ENCODE measurements at regions not wholly inside any gene's neighbourhood (a gene's known extent, or its start where the extent isn't known, plus 50 kb on each side); places are given as distances from the start of the nearest gene placed in this dataset.
A peak's percentile ranks its signal among the peaks of the same experiment; 100 is the strongest.

DNA sequence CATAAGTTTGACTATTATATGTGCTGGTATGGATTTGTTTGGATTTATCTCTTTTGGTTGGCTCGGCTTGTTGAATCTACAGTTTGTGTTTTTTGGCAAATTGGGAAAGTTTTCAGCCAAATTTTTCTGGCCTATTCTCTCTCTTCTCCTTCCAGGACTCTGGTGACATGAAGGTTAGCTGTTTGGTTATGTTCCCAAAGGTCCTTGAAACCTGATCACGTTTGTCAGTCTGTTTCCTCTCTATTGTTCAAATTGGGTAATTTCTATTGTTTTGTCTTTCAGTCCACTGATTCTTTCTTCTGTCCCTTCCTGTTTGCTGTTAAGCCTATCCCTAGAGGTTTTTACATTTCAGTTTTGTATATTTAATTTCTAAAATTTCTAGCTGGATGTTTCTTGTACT is 81.5 kb upstream of the SHISA2 start:
- ATAC-seq = no peak
- H3K4me2 ChIP-seq (ENCODE audit: low read depth, low read length) = no peak overlapping the region
- in situ Hi-C loops (cut with HindIII; ENCODE audit: extremely low pct_ligation_motif_present, low pct_unique_long_range_greater_than_20kb) = no loop called here
- H2AFZ ChIP-seq (ENCODE audit: low read length) = no peak overlapping the region
- H3K9ac ChIP-seq (ENCODE audit: insufficient read depth, low read depth, low read length) = no peak overlapping the region
- H3K9me3 ChIP-seq (ENCODE audit: low read length) = no peaks in the 10 kb centered on the region
- 18% methylated on average over 2 of the region's 2 CpGs for WGBS (ENCODE audit: low lambda C conversion rate)
- 0 out of 5 replicates have a peak, but pooled peaks cover 0 to 2% of the 10 kb centered on the region in 2 experiments for H3K27me3 ChIP-seq (ENCODE audit: control insufficient read depth in 1 of 2, insufficient read depth in 2 of 2, low read length in 2 of 2)
- no peaks in the 10 kb centered on the region for H3K36me3 ChIP-seq (replicated peaks in 1 of 2; ENCODE audit: control insufficient read depth in 1 of 2, insufficient read depth in 2 of 2, low read length in 2 of 2)
- ChIA-PET POLR2A (no interaction called here), CTCF (ENCODE audit: low intra/inter-chr PET ratio, low total read pairs) (no interaction called here)
- no peak for DNase-seq (ENCODE audit: low spot score)
- H3K27ac ChIP-seq (ENCODE audit: extremely low read length, insufficient read depth, low read length) = no peak overlapping the region
- no TSS peak for BruUV-seq (replicated peaks)
- intact Hi-C loops (cut with micrococcal nuclease; ENCODE audit: unreplicated experiment) = no loop called here
- no peaks in the 10 kb centered on the region for H3K79me2 ChIP-seq (ENCODE audit: insufficient read depth, low read length)
- H3K4me3 ChIP-seq (replicated peaks in 1 of 3; ENCODE audit: insufficient read depth in 1 of 3, low read depth in 2 of 3, low read length in 3 of 3) = no peak overlapping the region
- H3K4me1 ChIP-seq (ENCODE audit: insufficient read depth, low read length) = no peaks in the 10 kb centered on the region
- FAIRE-seq = no peak
- TF ChIP-seq GATA4 (IDR thresholded peaks at IDR 0.05; ENCODE audit: borderline replicate concordance, low read depth) = no peak
- no peak for TF ChIP-seq CCDC6 (CRISPR knock-in tag; IDR thresholded peaks at IDR 0.05)
- TF ChIP-seq, protein P1, sequence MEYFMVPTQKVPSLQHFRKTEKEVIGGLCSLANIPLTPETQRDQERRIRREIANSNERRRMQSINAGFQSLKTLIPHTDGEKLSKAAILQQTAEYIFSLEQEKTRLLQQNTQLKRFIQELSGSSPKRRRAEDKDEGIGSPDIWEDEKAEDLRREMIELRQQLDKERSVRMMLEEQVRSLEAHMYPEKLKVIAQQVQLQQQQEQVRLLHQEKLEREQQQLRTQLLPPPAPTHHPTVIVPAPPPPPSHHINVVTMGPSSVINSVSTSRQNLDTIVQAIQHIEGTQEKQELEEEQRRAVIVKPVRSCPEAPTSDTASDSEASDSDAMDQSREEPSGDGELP (IDR thresholded peaks at IDR 0.05; ENCODE audit: borderline replicate concordance, low read depth) = no peak
- TF ChIP-seq ZFP36L2 (CRISPR knock-in tag; IDR thresholded peaks at IDR 0.05) = no peak
- TF ChIP-seq, protein P2, sequence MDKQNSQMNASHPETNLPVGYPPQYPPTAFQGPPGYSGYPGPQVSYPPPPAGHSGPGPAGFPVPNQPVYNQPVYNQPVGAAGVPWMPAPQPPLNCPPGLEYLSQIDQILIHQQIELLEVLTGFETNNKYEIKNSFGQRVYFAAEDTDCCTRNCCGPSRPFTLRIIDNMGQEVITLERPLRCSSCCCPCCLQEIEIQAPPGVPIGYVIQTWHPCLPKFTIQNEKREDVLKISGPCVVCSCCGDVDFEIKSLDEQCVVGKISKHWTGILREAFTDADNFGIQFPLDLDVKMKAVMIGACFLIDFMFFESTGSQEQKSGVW (CRISPR knock-in tag; IDR thresholded peaks at IDR 0.05; ENCODE audit: borderline replicate concordance) = no peak
- H4K20me1 ChIP-seq (ENCODE audit: insufficient read depth, low read length) = no peaks in the 10 kb centered on the region

DNA sequence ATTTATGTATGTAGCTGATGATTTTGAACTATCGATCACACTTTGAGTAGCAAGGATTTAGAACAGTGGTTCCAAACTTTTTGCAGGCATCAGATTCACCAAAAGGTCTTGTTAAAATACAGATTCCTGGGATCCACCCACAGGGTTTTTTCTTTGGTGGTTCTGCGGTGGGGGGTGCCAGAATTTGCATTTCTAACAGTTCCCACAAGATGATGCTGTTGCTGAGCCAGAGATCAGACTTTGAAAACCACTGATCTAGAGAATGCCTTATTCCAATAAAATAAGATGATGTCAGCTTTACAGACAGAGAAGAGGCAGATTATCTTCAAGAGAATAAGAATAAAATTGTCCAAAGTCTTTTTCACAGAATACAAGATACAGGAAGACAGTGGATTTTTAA is 80.9 kb upstream of the SHISA2 start:
- BruUV-seq (replicated peaks) = no TSS peak
- H3K36me3 ChIP-seq (replicated peaks in 1 of 2; ENCODE audit: control insufficient read depth in 1 of 2, insufficient read depth in 2 of 2, low read length in 2 of 2) = no peaks in the 10 kb centered on the region
- no peak overlapping the region for H3K4me2 ChIP-seq (ENCODE audit: low read depth, low read length)
- no peaks in the 10 kb centered on the region for H3K9me3 ChIP-seq (ENCODE audit: low read length)
- no peak overlapping the region for H2AFZ ChIP-seq (ENCODE audit: low read length)
- H3K27ac ChIP-seq (ENCODE audit: extremely low read length, insufficient read depth, low read length) = no peak overlapping the region
- POLR2A ChIA-PET = no interaction called here
- H3K4me3 ChIP-seq (replicated peaks in 1 of 3; ENCODE audit: insufficient read depth in 1 of 3, low read depth in 2 of 3, low read length in 3 of 3) = no peak overlapping the region
- H3K4me1 ChIP-seq (ENCODE audit: insufficient read depth, low read length) = no peaks in the 10 kb centered on the region
- H3K9ac ChIP-seq (ENCODE audit: insufficient read depth, low read depth, low read length) = no peak overlapping the region
- TF ChIP-seq TBX2 (CRISPR knock-in tag; IDR thresholded peaks at IDR 0.05; ENCODE audit: borderline replicate concordance) (no peak), MAFK (conservative IDR thresholded peaks at IDR 0.05 in 1 of 2, IDR thresholded peaks at IDR 0.05 in 1 of 2; ENCODE audit: low read length in 2 of 2) (0 out of 4 replicates have a peak, but pooled peaks of 1 of the 2 experiments have one; percentile 7)
- TF ChIP-seq, protein P3, sequence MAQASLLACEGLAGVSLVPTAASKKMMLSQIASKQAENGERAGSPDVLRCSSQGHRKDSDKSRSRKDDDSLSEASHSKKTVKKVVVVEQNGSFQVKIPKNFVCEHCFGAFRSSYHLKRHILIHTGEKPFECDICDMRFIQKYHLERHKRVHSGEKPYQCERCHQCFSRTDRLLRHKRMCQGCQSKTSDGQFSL (CRISPR knock-in tag; IDR thresholded peaks at IDR 0.05) = peak; percentile 53; the same call in 1 of the 2 replicates
- intact Hi-C loops (cut with micrococcal nuclease; ENCODE audit: unreplicated experiment) (no loop called here), in situ Hi-C loops (cut with HindIII; ENCODE audit: extremely low pct_ligation_motif_present, low pct_unique_long_range_greater_than_20kb) (no loop called here)
- no peak for ATAC-seq
- FAIRE-seq = no peak
- CTCF ChIA-PET (ENCODE audit: low intra/inter-chr PET ratio, low total read pairs) = no interaction called here
- 18% methylated on average over 2 of the region's 2 CpGs for WGBS (ENCODE audit: low lambda C conversion rate)
- H4K20me1 ChIP-seq (ENCODE audit: insufficient read depth, low read length) = no peaks in the 10 kb centered on the region
- no peak for DNase-seq (ENCODE audit: low spot score)
- H3K79me2 ChIP-seq (ENCODE audit: insufficient read depth, low read length) = no peaks in the 10 kb centered on the region
- H3K27me3 ChIP-seq (ENCODE audit: control insufficient read depth in 1 of 2, insufficient read depth in 2 of 2, low read length in 2 of 2) = 0 out of 5 replicates have a peak, but pooled peaks cover 0 to 2% of the 10 kb centered on the region in 2 experiments
